Mesothelial cell of epicardium (in vitro differentiated cells): ENCODE measurements at regions not wholly inside any gene's neighbourhood (a gene's known extent, or its start where the extent isn't known, plus 50 kb on each side); places are given as distances from the start of the nearest gene placed in this dataset.

Experiments
- DNase-seq, 2 experiments: peaks; one replicate each; pipeline ENCODE4 v3.0.0; 2021; ENCODE audit warnings: low spot score in 2 of 2; ENCODE audit not compliant: unreplicated experiment in 2 of 2
- H3K27ac Mint-ChIP-seq: 2 replicates; pipeline ENCODE4 v1.8.0; 2021; ENCODE audit warnings: mixed read lengths
- H3K27me3 Mint-ChIP-seq: 2 replicates; pipeline ENCODE4 v1.8.0; 2021; ENCODE audit warnings: low read depth, mixed read lengths
- H3K36me3 Mint-ChIP-seq: 2 replicates; pipeline ENCODE4 v1.8.0; 2021; ENCODE audit warnings: mixed read lengths
- H3K4me1 Mint-ChIP-seq: 2 replicates; pipeline ENCODE4 v1.8.0; 2021; ENCODE audit warnings: mixed read lengths
- H3K4me3 Mint-ChIP-seq: 2 replicates; pipeline ENCODE4 v1.8.0; 2021; ENCODE audit warnings: mild to moderate bottlenecking, moderate library complexity, mixed read lengths
- H3K9me3 Mint-ChIP-seq: 2 replicates; pipeline ENCODE4 v1.8.0; 2021; ENCODE audit warnings: mixed read lengths
- TF ChIP-seq, protein P1 (sequence below): fragments of 200-600 bp; sonication (generic); IDR thresholded peaks from one replicate; pipeline ENCODE4 v1.5.0; 2021; ENCODE audit warnings: antibody characterized with exemption; ENCODE audit not compliant: unreplicated experiment

DNA sequence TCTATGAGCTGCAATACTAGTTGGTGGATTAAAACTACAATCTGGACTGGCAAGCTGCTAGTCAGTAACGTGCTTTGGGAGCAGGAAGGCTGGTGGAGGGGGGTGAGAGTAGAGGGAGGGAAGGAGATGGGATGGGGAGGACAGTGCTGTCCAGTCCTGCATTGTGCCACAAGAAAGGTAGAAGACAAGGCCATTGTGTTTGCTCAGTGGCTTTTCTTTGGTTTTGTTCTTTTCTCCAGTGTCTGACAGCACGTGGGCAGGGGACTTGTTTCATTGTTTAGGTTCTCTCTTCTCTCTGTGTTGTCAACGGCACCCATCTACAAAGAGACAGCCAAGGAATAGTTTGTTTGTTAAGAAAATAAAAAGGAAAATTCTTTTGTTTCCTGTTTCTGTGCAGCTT is 362.8 kb upstream of the PLXNA2 start:
- no peak for DNase-seq
- Mint-ChIP-seq H3K36me3 (no peaks in the 10 kb centered on the region), H3K27me3 (no peaks in the 10 kb centered on the region), H3K4me1 (peaks cover 10% of the 10 kb centered on the region), H3K27ac (no peak overlapping the region), H3K4me3 (no peak overlapping the region), H3K9me3 (no peaks in the 10 kb centered on the region)
- TF ChIP-seq, protein P1, sequence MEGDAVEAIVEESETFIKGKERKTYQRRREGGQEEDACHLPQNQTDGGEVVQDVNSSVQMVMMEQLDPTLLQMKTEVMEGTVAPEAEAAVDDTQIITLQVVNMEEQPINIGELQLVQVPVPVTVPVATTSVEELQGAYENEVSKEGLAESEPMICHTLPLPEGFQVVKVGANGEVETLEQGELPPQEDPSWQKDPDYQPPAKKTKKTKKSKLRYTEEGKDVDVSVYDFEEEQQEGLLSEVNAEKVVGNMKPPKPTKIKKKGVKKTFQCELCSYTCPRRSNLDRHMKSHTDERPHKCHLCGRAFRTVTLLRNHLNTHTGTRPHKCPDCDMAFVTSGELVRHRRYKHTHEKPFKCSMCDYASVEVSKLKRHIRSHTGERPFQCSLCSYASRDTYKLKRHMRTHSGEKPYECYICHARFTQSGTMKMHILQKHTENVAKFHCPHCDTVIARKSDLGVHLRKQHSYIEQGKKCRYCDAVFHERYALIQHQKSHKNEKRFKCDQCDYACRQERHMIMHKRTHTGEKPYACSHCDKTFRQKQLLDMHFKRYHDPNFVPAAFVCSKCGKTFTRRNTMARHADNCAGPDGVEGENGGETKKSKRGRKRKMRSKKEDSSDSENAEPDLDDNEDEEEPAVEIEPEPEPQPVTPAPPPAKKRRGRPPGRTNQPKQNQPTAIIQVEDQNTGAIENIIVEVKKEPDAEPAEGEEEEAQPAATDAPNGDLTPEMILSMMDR = no peak

DNA sequence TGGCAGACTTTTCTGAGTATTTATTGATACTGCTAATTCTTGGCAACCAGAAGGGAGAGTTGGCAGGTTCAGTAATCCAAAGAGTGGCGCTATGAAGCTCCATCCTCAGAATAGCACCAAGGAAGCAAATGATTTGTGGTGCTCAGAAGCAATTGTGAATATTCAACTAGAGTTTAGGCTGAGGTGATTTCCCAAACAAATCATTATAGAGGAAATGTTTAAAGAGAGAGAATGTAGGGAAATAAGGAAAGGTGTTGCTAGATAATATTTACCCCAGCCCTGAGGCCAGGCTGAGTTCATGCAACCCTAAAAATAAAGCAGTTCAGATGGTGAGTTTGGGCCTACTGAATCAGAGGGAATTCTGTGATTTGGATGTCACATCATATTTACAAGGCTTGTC is 363.4 kb upstream of the PLXNA2 start:
- Mint-ChIP-seq H3K27me3 (no peaks in the 10 kb centered on the region), H3K27ac (no peak overlapping the region), H3K9me3 (no peaks in the 10 kb centered on the region), H3K4me3 (no peak overlapping the region), H3K36me3 (no peaks in the 10 kb centered on the region), H3K4me1 (peaks cover 5% of the 10 kb centered on the region)
- DNase-seq = no peak
- TF ChIP-seq, protein P1 = no peak

DNA sequence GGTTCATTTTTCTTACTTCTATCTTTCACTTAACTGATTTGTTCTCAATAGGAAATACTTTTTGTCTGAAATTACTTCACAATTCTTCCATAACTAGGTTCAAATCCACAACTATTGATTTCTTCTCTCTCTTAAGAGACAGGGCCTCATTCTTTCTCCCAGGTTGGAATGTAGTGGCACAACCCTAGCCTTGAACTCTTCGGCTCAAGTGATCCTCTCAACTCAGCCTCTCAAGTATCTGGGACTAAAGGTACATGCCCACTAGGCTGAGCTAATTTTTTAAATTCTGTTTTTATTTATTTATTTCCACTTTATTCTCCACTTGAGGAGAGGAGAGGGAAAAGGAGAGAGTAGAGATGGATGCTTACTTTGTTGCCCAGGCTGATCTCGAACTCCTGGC is 370.4 kb upstream of the PLXNA2 start:
- Mint-ChIP-seq H3K4me1 (no peaks in the 10 kb centered on the region), H3K27ac (no peak overlapping the region), H3K36me3 (peaks cover 6% of the 10 kb centered on the region), H3K27me3 (peaks cover 1% of the 10 kb centered on the region), H3K9me3 (peaks cover 19% of the 10 kb centered on the region), H3K4me3 (no peak overlapping the region)
- TF ChIP-seq, protein P1 = no peak
- no peak for DNase-seq

DNA sequence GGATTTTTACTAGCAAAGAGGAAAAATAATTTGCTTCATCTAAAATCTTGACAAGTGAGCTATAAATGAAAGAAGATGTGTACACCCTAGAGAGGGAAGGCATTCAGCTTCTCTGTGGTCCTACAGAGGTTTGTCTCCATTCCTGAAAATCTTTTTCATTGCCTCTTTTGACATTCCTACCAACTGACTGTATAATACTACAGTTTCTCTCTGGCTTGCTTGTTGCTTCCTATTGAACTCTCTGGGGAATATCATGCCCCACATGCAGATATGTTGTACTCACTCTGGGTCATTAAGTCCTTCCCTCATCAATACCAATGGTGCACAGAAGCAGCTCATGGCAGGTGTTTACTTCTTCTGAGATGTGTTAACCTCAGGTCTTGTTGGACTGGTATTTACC is 371.2 kb upstream of the PLXNA2 start:
- TF ChIP-seq, protein P1 = no peak
- Mint-ChIP-seq H3K4me1 (no peaks in the 10 kb centered on the region), H3K27me3 (peaks cover 1% of the 10 kb centered on the region), H3K4me3 (no peak overlapping the region), H3K36me3 (peaks cover 11% of the 10 kb centered on the region), H3K27ac (no peak overlapping the region), H3K9me3 (peaks cover 26% of the 10 kb centered on the region)
- DNase-seq = no peak

DNA sequence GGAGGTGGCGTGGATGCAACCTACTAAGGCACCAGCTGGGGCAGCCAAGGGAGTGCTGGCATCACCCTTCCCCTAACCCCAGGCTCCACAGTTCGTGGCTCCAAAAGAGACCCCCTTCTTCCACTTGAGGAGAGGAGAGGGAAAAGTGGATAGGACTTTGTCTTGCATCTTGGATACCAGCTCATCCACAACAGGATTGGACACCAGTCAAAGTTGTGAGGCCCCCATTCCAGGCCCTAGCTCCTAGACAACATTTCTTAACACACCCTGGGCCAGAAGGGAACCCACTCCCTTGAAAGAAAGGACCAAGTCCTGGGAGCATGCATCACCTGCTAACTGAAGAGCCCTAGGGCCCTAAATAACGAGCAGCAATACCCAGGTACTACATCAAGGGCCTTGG is 372.6 kb upstream of the PLXNA2 start:
- no peaks in the 10 kb centered on the region for H3K4me1 Mint-ChIP-seq
- H3K27ac Mint-ChIP-seq = no peak overlapping the region
- no peak for DNase-seq
- TF ChIP-seq, protein P1 = no peak
- peaks cover 37% of the 10 kb centered on the region for H3K9me3 Mint-ChIP-seq
- no peak overlapping the region for H3K4me3 Mint-ChIP-seq
- peaks cover 18% of the 10 kb centered on the region for H3K36me3 Mint-ChIP-seq
- peaks cover 1% of the 10 kb centered on the region for H3K27me3 Mint-ChIP-seq
